Type B pancreatic cell (in vitro differentiated cells): ENCODE measurements at regions not wholly inside any gene's neighbourhood (a gene's known extent, or its start where the extent isn't known, plus 50 kb on each side); places are given as distances from the start of the nearest gene placed in this dataset.

Experiments used
- DNase-seq: peaks from one replicate; pipeline ENCODE4 v3.0.0; 2021; ENCODE audit warnings: mixed read lengths; ENCODE audit not compliant: unreplicated experiment; ENCODE audit errors: extremely low spot score
- H3K27ac Mint-ChIP-seq: 2 replicates; pipeline ENCODE4 v1.8.0; 2021; ENCODE audit warnings: mild to moderate bottlenecking, mixed read lengths
- H3K27me3 Mint-ChIP-seq: 2 replicates; pipeline ENCODE4 v1.8.0; 2021; ENCODE audit warnings: mixed read lengths
- H3K36me3 Mint-ChIP-seq: 2 replicates; pipeline ENCODE4 v1.8.0; 2021; ENCODE audit warnings: mixed read lengths
- H3K4me1 Mint-ChIP-seq: one replicate; pipeline ENCODE4 v1.8.0; 2021; ENCODE audit warnings: mixed read lengths; ENCODE audit not compliant: unreplicated experiment
- H3K4me3 Mint-ChIP-seq: 2 replicates; pipeline ENCODE4 v1.8.0; 2021; ENCODE audit warnings: mild to moderate bottlenecking, mixed read lengths
- H3K9me3 Mint-ChIP-seq: 2 replicates; pipeline ENCODE4 v1.8.0; 2021; ENCODE audit warnings: mixed read lengths
- CTCF ChIP-seq: fragments of 200-600 bp; sonication (generic); conservative IDR thresholded peaks from 2 replicates; pipeline ENCODE4 v1.5.0; 2021; ENCODE audit warnings: antibody characterized with exemption, mild to moderate bottlenecking

DNA sequence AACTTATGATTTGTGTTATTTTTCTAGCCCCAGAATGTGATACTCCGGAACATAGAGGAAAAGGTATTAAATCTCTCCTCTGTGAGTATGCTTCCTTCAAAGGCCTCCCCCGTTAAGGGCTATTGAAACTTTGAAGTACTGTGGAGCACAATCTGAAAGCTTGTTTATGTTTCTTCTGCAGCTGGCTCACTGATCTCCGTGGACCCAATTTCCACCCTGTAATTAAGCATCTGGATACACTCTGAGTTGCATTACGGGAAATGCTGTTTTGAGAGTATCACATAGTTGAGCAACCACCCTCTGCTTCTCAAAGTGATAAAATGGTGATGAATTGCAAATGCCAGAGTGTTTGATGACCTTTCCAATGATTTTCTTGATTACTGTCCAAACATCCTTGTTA is 296.8 kb upstream of the PABPC5 start:
- no peak overlapping the region for H3K4me3 Mint-ChIP-seq
- TF ChIP-seq CTCF: no peak
- no peak overlapping the region for H3K27ac Mint-ChIP-seq
- H3K27me3 Mint-ChIP-seq: no peaks in the 10 kb centered on the region
- peaks cover 7% of the 10 kb centered on the region for H3K4me1 Mint-ChIP-seq
- no peaks in the 10 kb centered on the region for H3K36me3 Mint-ChIP-seq
- no peak for DNase-seq
- peaks cover 5% of the 10 kb centered on the region for H3K9me3 Mint-ChIP-seq
